ENCODE measurements at regions not wholly inside any gene's neighbourhood (a gene's known extent, or its start where the extent isn't known, plus 50 kb on each side); places are given as distances from the start of the nearest gene placed in this dataset.

- Histone ChIP-seq H2AFZ (ENCODE audit: low read length) (no peak overlapping the region), H4K20me1 (ENCODE audit: insufficient read depth, low read length, poor library complexity, severe bottlenecking) (no peaks in the 10 kb centered on the region), H3K79me2 (ENCODE audit: insufficient read depth, low read length) (no peaks in the 10 kb centered on the region), H3K27me3 (ENCODE audit: insufficient read depth, low read length, poor library complexity, severe bottlenecking) (no peaks in the 10 kb centered on the region), H3K9me2 (replicated peaks; ENCODE audit: low read depth, low read length) (no peaks in the 10 kb centered on the region), H3K4me3 (ENCODE audit: low read length, poor library complexity, severe bottlenecking) (no peak overlapping the region), H3K9ac (ENCODE audit: low read depth, low read length, poor library complexity, severe bottlenecking) (no peak overlapping the region), H3K36me3 (ENCODE audit: insufficient read depth, low read length) (no peaks in the 10 kb centered on the region), H3K4me1 (ENCODE audit: insufficient read depth, low read length, poor library complexity, severe bottlenecking) (no peaks in the 10 kb centered on the region), H3F3A (ENCODE audit: low read depth) (no peaks in the 10 kb centered on the region), H3K9me3 (ENCODE audit: insufficient read depth, low read depth, low read length) (no peaks in the 10 kb centered on the region), H3K4me2 (ENCODE audit: low read depth, low read length, poor library complexity, severe bottlenecking) (no peak overlapping the region)
- TF ChIP-seq EZH2phosphoT487 (IDR thresholded peaks at IDR 0.05; ENCODE audit: borderline replicate concordance) (no peak), CTCF (conservative IDR thresholded peaks at IDR 0.05; ENCODE audit: low read length) (no peak)
Observed at GRCh38 chr5:43940562-43940961, 337.6 kb downstream of the NNT start.

GRCh38 chr5:43926923-43927322 is 323.9 kb downstream of the NNT start:
- TF ChIP-seq CTCF (conservative IDR thresholded peaks at IDR 0.05; ENCODE audit: low read length) (no peak), EZH2phosphoT487 (IDR thresholded peaks at IDR 0.05; ENCODE audit: borderline replicate concordance) (no peak)
- Histone ChIP-seq H3K4me2 (ENCODE audit: low read depth, low read length, poor library complexity, severe bottlenecking) (no peak overlapping the region), H2AFZ (ENCODE audit: low read length) (no peak overlapping the region), H3K36me3 (ENCODE audit: insufficient read depth, low read length) (no peaks in the 10 kb centered on the region), H4K20me1 (ENCODE audit: insufficient read depth, low read length, poor library complexity, severe bottlenecking) (no peaks in the 10 kb centered on the region), H3F3A (ENCODE audit: low read depth) (no peaks in the 10 kb centered on the region), H3K79me2 (ENCODE audit: insufficient read depth, low read length) (no peaks in the 10 kb centered on the region), H3K4me1 (ENCODE audit: insufficient read depth, low read length, poor library complexity, severe bottlenecking) (no peaks in the 10 kb centered on the region), H3K9ac (ENCODE audit: low read depth, low read length, poor library complexity, severe bottlenecking) (no peak overlapping the region), H3K27me3 (ENCODE audit: insufficient read depth, low read length, poor library complexity, severe bottlenecking) (no peaks in the 10 kb centered on the region), H3K4me3 (ENCODE audit: low read length, poor library complexity, severe bottlenecking) (no peak overlapping the region), H3K9me2 (replicated peaks; ENCODE audit: low read depth, low read length) (no peaks in the 10 kb centered on the region), H3K9me3 (ENCODE audit: insufficient read depth, low read depth, low read length) (no peaks in the 10 kb centered on the region)

- H3K36me3 ChIP-seq (ENCODE audit: insufficient read depth, low read length), result no peaks in the 10 kb centered on the region
- TF ChIP-seq EZH2phosphoT487 (IDR thresholded peaks at IDR 0.05; ENCODE audit: borderline replicate concordance), result no peak
- TF ChIP-seq CTCF (conservative IDR thresholded peaks at IDR 0.05; ENCODE audit: low read length), result no peak
- H3K9me3 ChIP-seq (ENCODE audit: insufficient read depth, low read depth, low read length), result no peaks in the 10 kb centered on the region
- no peaks in the 10 kb centered on the region for H3K79me2 ChIP-seq (ENCODE audit: insufficient read depth, low read length)
- H3K9ac ChIP-seq (ENCODE audit: low read depth, low read length, poor library complexity, severe bottlenecking), result no peak overlapping the region
- H3K27me3 ChIP-seq (ENCODE audit: insufficient read depth, low read length, poor library complexity, severe bottlenecking), result no peaks in the 10 kb centered on the region
- H3F3A ChIP-seq (ENCODE audit: low read depth), result no peaks in the 10 kb centered on the region
- H3K4me1 ChIP-seq (ENCODE audit: insufficient read depth, low read length, poor library complexity, severe bottlenecking), result no peaks in the 10 kb centered on the region
- no peaks in the 10 kb centered on the region for H4K20me1 ChIP-seq (ENCODE audit: insufficient read depth, low read length, poor library complexity, severe bottlenecking)
- no peak overlapping the region for H3K4me2 ChIP-seq (ENCODE audit: low read depth, low read length, poor library complexity, severe bottlenecking)
- H3K4me3 ChIP-seq (ENCODE audit: low read length, poor library complexity, severe bottlenecking), result no peak overlapping the region
- no peaks in the 10 kb centered on the region for H3K9me2 ChIP-seq (replicated peaks; ENCODE audit: low read depth, low read length)
- no peak overlapping the region for H2AFZ ChIP-seq (ENCODE audit: low read length)
Observed at GRCh38 chr5:43920422-43920821, 317.4 kb downstream of the NNT start.

All from Loucy (cell line).